ENCODE measurements at regions not wholly inside any gene's neighbourhood (a gene's known extent, or its start where the extent isn't known, plus 50 kb on each side); places are given as distances from the start of the nearest gene placed in this dataset.

GRCh38 chr14:27386391-27386790, 788.6 kb upstream of the NOVA1 start:
- Histone ChIP-seq H3K36me3 (ENCODE audit: low read depth) (no peaks in the 10 kb centered on the region), H3K9me3 (ENCODE audit: severe bottlenecking) (no peaks in the 10 kb centered on the region), H3K27me3 (ENCODE audit: insufficient read depth, poor library complexity, severe bottlenecking) (peaks cover 2% of the 10 kb centered on the region), H3K4me1 (ENCODE audit: insufficient read depth, poor library complexity, severe bottlenecking) (no peaks in the 10 kb centered on the region), H3K27ac (ENCODE audit: poor library complexity, severe bottlenecking) (no peak overlapping the region), H3K4me3 (ENCODE audit: severe bottlenecking) (no peak overlapping the region)
- TF ChIP-seq CTCF (IDR thresholded peaks at IDR 0.05; ENCODE audit: poor library complexity, severe bottlenecking), result no peak
- DNase-seq (ENCODE audit: low spot score) (no peak), ATAC-seq (ENCODE audit: low read depth) (no peak)

- no peaks in the 10 kb centered on the region for H3K4me1 ChIP-seq (ENCODE audit: insufficient read depth, poor library complexity, severe bottlenecking)
- no peak for TF ChIP-seq CTCF (IDR thresholded peaks at IDR 0.05; ENCODE audit: poor library complexity, severe bottlenecking)
- no peaks in the 10 kb centered on the region for H3K9me3 ChIP-seq (ENCODE audit: severe bottlenecking)
- no peak overlapping the region for H3K4me3 ChIP-seq (ENCODE audit: severe bottlenecking)
- H3K27me3 ChIP-seq (ENCODE audit: insufficient read depth, poor library complexity, severe bottlenecking), result peaks cover 7% of the 10 kb centered on the region
- DNase-seq (ENCODE audit: low spot score), result no peak
- no peak for ATAC-seq (ENCODE audit: low read depth)
- no peak overlapping the region for H3K27ac ChIP-seq (ENCODE audit: poor library complexity, severe bottlenecking)
- H3K36me3 ChIP-seq (ENCODE audit: low read depth), result no peaks in the 10 kb centered on the region
Measured at GRCh38 chr14:27387463-27387862, 789.6 kb upstream of the NOVA1 start.

- no peak for TF ChIP-seq CTCF (IDR thresholded peaks at IDR 0.05; ENCODE audit: poor library complexity, severe bottlenecking)
- peaks cover 12% of the 10 kb centered on the region for H3K27me3 ChIP-seq (ENCODE audit: insufficient read depth, poor library complexity, severe bottlenecking)
- no peak for ATAC-seq (ENCODE audit: low read depth)
- no peak overlapping the region for H3K4me3 ChIP-seq (ENCODE audit: severe bottlenecking)
- H3K36me3 ChIP-seq (ENCODE audit: low read depth), result no peaks in the 10 kb centered on the region
- no peak for DNase-seq (ENCODE audit: low spot score)
- no peaks in the 10 kb centered on the region for H3K4me1 ChIP-seq (ENCODE audit: insufficient read depth, poor library complexity, severe bottlenecking)
- no peak overlapping the region for H3K27ac ChIP-seq (ENCODE audit: poor library complexity, severe bottlenecking)
- H3K9me3 ChIP-seq (ENCODE audit: severe bottlenecking), result no peaks in the 10 kb centered on the region
Measured at GRCh38 chr14:27389402-27389801, 791.6 kb upstream of the NOVA1 start.

- no peak for DNase-seq (ENCODE audit: low spot score)
- peaks cover 12% of the 10 kb centered on the region for H3K27me3 ChIP-seq (ENCODE audit: insufficient read depth, poor library complexity, severe bottlenecking)
- no peak overlapping the region for H3K27ac ChIP-seq (ENCODE audit: poor library complexity, severe bottlenecking)
- H3K4me1 ChIP-seq (ENCODE audit: insufficient read depth, poor library complexity, severe bottlenecking), result no peaks in the 10 kb centered on the region
- H3K36me3 ChIP-seq (ENCODE audit: low read depth), result no peaks in the 10 kb centered on the region
- no peaks in the 10 kb centered on the region for H3K9me3 ChIP-seq (ENCODE audit: severe bottlenecking)
- no peak for ATAC-seq (ENCODE audit: low read depth)
- no peak overlapping the region for H3K4me3 ChIP-seq (ENCODE audit: severe bottlenecking)
- no peak for TF ChIP-seq CTCF (IDR thresholded peaks at IDR 0.05; ENCODE audit: poor library complexity, severe bottlenecking)
Measured at GRCh38 chr14:27390155-27390554, 792.3 kb upstream of the NOVA1 start.

- no peaks in the 10 kb centered on the region for H3K36me3 ChIP-seq (ENCODE audit: low read depth)
- H3K4me1 ChIP-seq (ENCODE audit: insufficient read depth, poor library complexity, severe bottlenecking), result no peaks in the 10 kb centered on the region
- H3K27ac ChIP-seq (ENCODE audit: poor library complexity, severe bottlenecking), result no peak overlapping the region
- TF ChIP-seq CTCF (IDR thresholded peaks at IDR 0.05; ENCODE audit: poor library complexity, severe bottlenecking), result no peak
- no peak overlapping the region for H3K4me3 ChIP-seq (ENCODE audit: severe bottlenecking)
- no peak for DNase-seq (ENCODE audit: low spot score)
- no peak for ATAC-seq (ENCODE audit: low read depth)
- peaks cover 24% of the 10 kb centered on the region for H3K27me3 ChIP-seq (ENCODE audit: insufficient read depth, poor library complexity, severe bottlenecking)
- H3K9me3 ChIP-seq (ENCODE audit: severe bottlenecking), result no peaks in the 10 kb centered on the region
Measured at GRCh38 chr14:27391331-27391730, 793.5 kb upstream of the NOVA1 start.
